ACHN (cell line): ENCODE measurements at regions not wholly inside any gene's neighbourhood (a gene's known extent, or its start where the extent isn't known, plus 50 kb on each side); places are given as distances from the start of the nearest gene placed in this dataset.
"Not testable (repeated sequence)": the region's sequence is repeated elsewhere in the genome, so short reads cannot be mapped to it uniquely, and the experiment has no call there.

Source experiments
- DNase-seq: peaks from one replicate; pipeline ENCODE4 v3.0.0-alpha.2; 2015
- in situ Hi-C: cut with HindIII; loops from 2 replicates; pipeline ENCODE4 v1.10.0; 2017; ENCODE audit warnings: low sequenced_read_pairs, low pct_ligation_motif_present, low pct_unique_long_range_greater_than_20kb

- in situ Hi-C loops, result no loop called here
- DNase-seq, result no peak
Measured at GRCh38 chr1:60612790-60613189, 469.6 kb upstream of the NFIA start.

- DNase-seq, in situ Hi-C loops: not testable (repeated sequence)
Measured at GRCh38 chr1:60606921-60607320, 475.4 kb upstream of the NFIA start.

DNA sequence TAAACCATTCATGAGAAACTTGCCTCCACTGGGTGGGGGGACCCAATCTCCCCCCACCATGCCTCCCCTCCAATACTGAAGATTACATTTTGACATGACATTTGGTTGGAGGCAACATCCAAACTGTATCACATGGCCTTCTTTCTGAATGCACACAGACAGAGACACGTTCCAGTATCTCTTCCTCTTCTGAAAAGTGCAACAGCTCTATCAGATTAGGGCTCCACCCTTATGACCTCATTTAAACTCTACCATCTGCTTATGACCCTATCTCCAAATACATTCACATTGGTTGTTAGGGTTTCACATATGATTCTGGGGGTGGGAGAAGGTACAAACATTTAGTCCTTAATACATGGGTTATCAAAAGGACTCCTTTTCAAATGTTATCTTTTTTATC lies 481.8 kb upstream of the NFIA start:
- in situ Hi-C loops, result no loop called here

GRCh38 chr1:60599574-60599973 lies 482.8 kb upstream of the NFIA start:
- in situ Hi-C loops, result no loop called here
- no peak for DNase-seq

More for the DNA sequence above, 481.8 kb upstream of the NFIA start:
- DNase-seq, result no peak

DNA sequence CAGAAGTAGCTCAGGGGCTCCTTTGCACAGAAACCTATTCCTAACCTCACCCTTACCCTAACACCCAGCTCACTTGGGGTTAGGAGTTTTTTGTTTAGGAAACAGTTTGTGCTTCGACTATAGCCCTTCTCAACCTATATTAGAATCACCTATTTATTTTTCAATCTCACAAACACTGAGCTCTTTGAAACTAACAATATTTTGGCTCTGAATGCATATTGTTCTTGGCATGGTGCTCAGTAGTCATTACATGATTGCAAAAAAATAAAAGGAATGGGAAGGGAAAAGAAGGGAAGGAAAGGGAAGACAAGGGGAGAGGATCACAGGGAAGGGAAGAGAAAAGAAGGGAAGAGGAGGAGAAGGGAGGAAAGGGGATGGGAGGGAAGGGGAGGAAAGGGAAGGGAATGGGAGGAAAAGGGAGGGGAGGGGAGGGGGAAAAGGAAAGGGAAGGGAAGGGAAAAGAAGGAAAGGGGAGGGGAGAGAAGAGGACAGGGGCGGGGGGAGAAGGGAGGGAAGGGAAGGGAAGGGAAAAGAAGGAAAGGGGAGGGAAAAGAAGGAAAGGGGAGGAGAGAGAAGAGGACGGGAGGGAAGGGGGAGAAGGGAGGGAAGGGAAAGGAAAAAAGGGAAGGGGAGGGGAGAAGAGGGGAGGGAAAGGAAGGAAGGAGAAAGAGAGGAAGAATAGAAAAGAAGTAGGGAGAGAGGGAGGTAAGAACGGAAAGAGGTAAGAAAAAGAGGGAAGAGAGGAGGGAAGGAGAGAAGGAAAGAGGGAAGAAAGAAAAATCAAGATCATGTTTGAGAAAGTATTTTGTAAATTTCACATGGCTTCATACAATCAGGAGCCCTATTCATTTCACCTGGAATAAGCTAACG lies 484.1 kb upstream of the NFIA start:
- in situ Hi-C loops, result no loop called here
- no peak for DNase-seq

GRCh38 chr1:60596791-60597750 lies 485.3 kb upstream of the NFIA start:
- in situ Hi-C loops, result no loop called here
- no peak for DNase-seq

DNA sequence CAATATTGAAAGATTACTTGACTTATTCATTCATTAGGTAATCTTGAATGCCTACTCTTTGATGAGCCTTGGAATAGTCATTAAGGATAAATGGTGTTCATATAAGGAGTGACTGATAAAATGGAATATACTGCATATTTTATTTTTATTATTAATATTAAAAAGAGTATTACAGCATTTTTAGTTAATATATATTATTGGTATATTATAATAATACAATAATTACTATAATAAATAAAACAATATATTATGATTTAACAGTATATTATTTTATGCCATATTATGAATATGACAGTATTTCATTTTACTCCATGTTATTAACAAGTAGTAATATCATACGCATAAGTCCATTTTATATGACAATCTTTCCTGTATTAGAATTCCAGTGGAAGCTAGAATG lies 490.8 kb upstream of the NFIA start:
- in situ Hi-C loops, result no loop called here

DNA sequence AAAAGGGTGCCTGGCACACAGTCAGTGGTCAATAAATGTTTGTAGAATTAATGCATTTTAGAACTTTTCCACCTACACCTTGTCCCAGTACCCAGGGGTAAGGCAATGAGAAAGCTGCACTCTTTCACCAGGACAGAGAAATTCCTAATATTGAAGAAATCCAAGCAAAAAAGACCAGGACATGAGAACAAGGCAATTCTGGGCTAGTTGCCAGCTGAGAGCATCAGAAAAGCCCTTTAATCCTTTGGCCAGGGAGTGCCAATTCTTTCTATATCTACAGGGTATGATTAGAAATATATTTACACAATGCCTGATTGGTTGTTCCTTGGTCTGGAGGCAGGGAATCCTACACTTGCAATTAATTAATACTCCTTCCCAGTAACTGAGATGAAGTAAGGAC lies 492.4 kb upstream of the NFIA start:
- in situ Hi-C loops, result no loop called here
- no peak for DNase-seq

More for the DNA sequence above, 490.8 kb upstream of the NFIA start:
- no peak for DNase-seq

- in situ Hi-C loops, result no loop called here
- no peak for DNase-seq
Measured at GRCh38 chr1:60589046-60589748, 493.2 kb upstream of the NFIA start.

DNA sequence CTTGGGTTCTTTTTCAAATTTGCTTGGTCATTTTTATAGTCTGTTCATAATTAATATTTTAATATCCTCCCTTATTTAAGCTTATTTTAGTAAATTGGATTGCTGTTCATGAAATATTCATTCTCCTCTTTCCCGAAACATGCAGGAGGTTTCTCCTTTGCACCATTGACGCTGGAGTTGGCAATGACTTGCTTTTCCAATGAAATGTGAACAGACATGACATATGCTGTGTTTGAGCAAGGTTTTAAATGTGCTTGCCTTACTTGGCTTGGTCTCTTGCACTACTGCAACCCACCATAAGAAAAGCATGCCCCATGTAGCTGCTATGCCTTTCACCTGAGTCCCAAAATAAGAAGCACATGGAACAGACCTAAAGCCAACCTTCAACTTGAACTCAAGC lies 498.0 kb upstream of the NFIA start:
- in situ Hi-C loops, result no loop called here

DNA sequence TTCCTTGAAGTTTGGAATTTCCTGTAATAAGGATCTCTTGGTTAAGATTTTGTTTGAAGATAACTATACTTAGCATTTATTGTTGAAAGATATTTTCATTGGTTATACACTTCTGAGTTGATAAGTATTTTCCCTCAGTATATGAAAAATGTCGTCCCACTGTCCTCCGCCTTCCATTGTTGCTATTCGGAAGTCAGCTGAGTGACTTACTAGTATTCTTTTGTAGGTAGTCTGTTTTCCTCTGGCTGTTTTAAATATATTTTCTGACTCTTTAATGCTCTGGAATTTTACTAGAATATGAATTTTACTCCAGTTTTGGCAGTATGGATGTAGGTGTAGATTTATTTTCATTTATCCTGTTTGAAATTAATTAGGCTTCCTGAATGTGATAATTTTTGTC lies 498.7 kb upstream of the NFIA start:
- DNase-seq, result no peak
- in situ Hi-C loops, result no loop called here

More for the DNA sequence above, 498.0 kb upstream of the NFIA start:
- DNase-seq, result no peak

DNA sequence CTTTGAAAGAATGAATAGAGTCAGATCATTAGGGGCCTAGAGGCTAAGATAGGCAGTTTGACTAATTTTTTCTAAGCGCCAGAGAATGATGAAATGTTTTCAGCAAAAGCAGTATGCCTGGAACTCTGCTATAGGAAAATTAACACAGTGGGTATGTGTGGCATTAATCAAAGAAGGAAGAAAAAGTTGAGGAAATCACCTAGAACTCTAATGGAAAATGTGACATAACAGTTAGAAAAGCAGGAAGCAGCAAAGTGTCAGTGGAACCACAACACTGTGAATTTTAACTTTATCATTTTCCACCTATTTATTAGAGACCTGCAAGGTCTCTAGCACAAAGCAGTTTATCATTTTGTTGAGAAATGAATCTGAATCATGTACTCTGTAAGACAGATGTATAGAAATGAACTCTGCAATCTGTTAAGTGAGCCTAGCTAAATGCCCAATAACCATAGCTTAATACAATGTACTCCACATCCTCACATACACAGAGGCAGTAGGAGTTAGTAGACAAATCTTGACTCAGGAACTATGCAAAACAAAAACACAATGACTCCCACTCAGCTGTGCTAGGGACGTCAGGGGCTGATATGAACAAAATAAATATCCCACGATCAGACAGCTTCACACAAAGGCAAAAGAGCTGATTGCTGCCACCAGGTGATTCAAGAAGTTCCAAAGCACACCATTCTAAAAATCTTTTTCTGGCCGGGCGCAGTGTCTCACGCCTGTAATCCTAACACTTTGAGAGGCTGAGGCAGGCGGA lies 500.7 kb upstream of the NFIA start:
- DNase-seq, result no peak
- in situ Hi-C loops, result no loop called here

GRCh38 chr1:60577029-60577428 lies 503.5 kb upstream of the C1orf87 start:
- in situ Hi-C loops, result no loop called here

DNA sequence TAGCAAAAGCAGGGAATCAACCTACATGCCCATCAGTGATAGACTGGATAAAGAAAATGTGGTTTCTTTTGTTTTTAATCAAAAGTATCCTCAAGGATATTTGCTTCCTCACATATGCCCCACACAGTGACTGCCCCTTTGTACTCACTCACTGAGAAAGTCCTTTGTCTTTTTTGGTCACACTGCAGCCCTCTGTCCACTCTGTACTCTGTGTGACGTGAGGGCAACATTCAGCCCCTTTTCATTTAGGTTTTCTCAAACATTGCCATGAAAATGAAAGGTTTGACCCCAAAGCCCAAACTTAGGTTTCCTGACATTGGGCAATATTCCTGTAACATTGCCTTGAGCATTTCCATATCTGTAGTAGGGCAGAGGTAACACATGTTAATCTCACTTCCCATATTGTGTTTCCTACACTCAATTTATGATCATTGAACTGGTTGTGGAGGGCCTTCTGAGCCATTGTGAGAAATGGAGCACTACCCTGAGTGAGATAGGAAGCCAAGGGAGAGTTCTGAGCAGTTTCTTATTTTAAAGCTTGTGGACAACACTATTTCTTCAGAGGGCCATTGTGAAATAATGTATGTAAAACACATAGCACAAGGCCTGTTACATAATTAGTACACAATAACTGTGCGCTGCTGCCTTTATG lies 501.9 kb upstream of the C1orf87 start:
- DNase-seq, result no peak
- in situ Hi-C loops, result no loop called here

More at GRCh38 chr1:60577029-60577428, 503.5 kb upstream of the C1orf87 start:
- DNase-seq, result no peak

- in situ Hi-C loops, result no loop called here
- peak; percentile 27 for DNase-seq
Measured at GRCh38 chr1:60573726-60574409, 500.3 kb upstream of the C1orf87 start.

GRCh38 chr1:60573121-60573520 lies 499.6 kb upstream of the C1orf87 start:
- in situ Hi-C loops, result no loop called here

DNA sequence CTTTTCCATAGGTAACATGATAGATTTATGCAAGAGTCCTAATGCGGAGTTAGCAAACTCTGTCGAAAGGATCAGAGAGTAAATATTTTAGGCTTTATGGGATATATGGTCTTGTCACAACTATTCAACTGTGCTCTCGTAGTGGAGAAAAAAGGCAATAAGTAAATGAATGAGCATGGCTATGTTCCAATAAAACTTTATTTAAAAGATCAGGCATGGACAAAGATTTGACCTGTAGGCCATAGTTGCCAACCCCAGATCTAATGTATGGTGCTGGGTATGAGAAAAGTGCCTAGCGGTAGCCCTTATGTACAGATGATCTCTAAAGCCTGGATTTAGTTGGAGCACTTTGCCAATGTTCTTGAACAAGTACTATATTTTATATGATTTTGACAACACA lies 498.8 kb upstream of the C1orf87 start:
- in situ Hi-C loops, result no loop called here
- no peak for DNase-seq

More at GRCh38 chr1:60573121-60573520, 499.6 kb upstream of the C1orf87 start:
- no peak for DNase-seq
